Esophagus squamous epithelium (tissue), 4 donors: ENCODE measurements at regions not wholly inside any gene's neighbourhood (a gene's known extent, or its start where the extent isn't known, plus 50 kb on each side); places are given as distances from the start of the nearest gene placed in this dataset.

ENCODE experiments used
- CTCF ChIP-seq, 6 experiments: fragments of 450-650 bp in 4 of 6; fragments of 200-600 bp in 2 of 6; sonication (generic) in 2 of 6; IDR thresholded peaks; one replicate each; pipeline ENCODE4 v1.5.1; 2016 to 2019; ENCODE audit warnings: antibody characterized with exemption in 6 of 6, mild to moderate bottlenecking in 4 of 6, moderate library complexity in 4 of 6
- POLR2A ChIP-seq, 4 donors: fragments of 450-650 bp; IDR thresholded peaks; one replicate each; pipeline ENCODE4 v1.6.1; 2017; ENCODE audit warnings: antibody characterized with exemption in 4 of 4, mild to moderate bottlenecking in 4 of 4, moderate library complexity in 3 of 4

- no peak for TF ChIP-seq CTCF (IDR thresholded peaks at IDR 0.05)
- no peak for TF ChIP-seq POLR2A (IDR thresholded peaks at IDR 0.05)
Measured at GRCh38 chr4:17260166-17260907, 251.6 kb downstream of the QDPR start.
